HG02588 (cell line): ENCODE measurements at regions not wholly inside any gene's neighbourhood (a gene's known extent, or its start where the extent isn't known, plus 50 kb on each side); places are given as distances from the start of the nearest gene placed in this dataset.
A peak's percentile ranks its signal among the peaks of the same experiment; 100 is the strongest.
"Not testable (repeated sequence)": the region's sequence is repeated elsewhere in the genome, so short reads cannot be mapped to it uniquely, and the experiment has no call there.

Experiments used
- ATAC-seq: cut with Tn5 transposase; IDR thresholded peaks from one replicate; pipeline ENCODE4 v1.9.1; 2021; ENCODE audit warnings: mild to moderate bottlenecking, moderate library complexity; ENCODE audit not compliant: unreplicated experiment

DNA sequence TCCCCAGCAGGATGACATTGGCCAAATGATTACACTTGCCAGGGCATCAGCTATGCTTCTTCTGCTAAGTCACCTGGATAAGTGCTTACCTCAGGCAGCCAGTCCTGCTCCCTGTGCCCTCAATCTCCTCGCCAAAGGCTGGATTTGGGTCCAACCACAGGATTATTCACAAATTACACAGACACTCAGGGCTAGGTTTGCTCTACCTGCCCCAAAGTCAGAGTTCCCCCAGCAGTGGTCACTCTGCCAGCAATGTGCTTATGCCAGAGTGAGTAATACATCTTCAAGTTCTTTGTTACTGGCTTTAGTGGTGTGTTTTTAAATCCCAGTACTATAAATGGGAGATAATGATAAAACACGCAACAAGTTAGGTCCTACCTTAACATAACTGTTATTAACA, 189.7 kb upstream of the SEMA3D start:
- ATAC-seq, result no peak

- ATAC-seq, result no peak
These were observed 170.1 kb upstream of the SEMA3D start for GRCh38 chr7:85356916-85357315.

DNA sequence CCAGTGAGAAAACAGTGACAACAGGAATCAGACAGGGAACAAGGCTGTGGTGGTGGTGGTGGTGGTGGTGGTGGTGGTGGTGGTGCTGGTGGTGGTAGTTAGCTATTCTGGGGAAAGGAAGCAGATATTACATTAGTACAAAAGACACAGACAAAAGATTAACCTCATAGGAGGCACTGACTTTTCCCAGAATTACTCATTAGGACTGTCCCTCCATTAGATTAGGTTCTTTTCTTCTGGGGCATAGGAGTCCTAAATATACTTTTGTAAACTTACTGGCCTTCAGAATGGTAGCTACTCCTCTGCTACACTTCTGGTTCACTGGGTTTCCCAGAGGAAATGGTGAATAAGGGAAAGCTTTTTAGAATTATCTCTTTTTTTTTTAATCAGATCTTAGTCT, 156.6 kb upstream of the SEMA3D start:
- peak; percentile 62 for ATAC-seq

DNA sequence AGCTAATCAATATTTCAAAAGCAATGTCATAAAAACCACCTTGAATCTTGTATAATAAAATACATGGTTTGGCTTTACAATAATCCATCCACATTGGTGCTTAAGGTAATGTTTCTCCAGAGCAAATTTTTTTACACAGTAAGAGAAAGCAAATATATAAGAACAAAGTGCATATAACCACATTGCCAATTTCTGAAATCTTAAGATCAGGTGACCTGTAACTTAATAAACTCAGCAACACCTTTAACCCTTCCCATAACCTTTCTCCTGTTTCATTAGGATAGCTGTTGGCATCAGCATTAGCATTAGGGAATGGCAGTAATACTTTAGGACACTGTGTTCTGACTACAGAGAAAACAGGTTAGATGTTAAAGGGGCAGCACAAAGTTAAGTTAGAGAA, 155.9 kb upstream of the SEMA3D start:
- no peak for ATAC-seq

- no peak for ATAC-seq
These were observed 155.1 kb upstream of the SEMA3D start for GRCh38 chr7:85341973-85342372.

DNA sequence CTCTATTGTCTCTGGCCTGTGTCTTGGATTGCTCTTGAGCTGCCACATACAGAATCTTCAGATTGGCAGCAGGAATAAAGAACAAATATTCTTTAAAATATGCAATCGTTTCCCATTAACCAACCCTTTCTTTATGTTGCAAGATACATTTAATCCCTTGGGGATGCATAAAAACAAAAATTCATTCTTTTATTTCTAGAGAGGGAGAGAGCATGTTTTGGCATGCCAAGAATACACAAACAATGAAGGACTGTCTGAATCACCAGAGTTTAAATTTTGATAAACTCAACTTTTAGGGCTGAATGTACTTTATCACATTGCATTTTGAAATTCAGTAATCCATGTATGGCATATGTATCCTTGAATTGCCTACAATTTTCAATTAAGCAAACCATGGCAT, 154.3 kb upstream of the SEMA3D start:
- ATAC-seq, result no peak

DNA sequence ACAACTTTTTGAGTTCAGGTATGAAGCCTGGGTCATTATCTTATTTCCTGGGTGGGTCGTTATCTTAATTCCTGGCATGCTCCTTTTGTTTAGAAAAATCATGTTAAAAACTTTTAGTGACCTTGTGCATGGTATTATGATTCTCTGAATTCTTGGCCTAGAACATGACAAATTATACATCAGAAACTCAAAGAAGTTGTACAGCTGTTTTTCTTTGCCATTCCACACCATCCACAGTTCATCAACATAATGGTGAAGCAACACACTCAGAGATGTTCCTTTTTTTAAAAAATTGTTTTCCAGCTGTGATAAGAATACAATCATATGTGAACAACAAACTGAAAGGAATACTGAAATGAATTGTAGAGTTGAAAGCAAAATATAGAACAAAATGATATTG, 149.2 kb upstream of the SEMA3D start:
- ATAC-seq, result no peak

DNA sequence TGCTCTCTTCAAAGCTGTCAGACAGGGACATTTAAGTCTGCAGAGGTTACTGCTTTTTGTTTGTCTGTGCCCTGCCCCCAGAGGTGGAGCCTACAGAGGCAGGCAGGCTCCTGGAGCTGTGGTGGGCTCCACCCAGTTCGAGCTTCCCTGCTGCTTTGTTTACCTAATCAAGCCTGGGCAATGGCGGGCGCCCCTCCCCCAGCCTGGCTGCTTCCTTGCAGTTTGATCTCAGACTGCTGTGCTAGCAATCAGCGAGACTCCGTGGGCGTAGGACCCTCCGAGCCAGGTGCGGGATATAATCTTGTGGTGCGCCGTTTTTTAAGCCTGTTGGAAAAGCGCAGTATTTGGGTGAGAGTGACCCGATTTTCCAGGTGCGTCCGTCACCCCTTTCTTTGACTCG, 148.3 kb upstream of the SEMA3D start:
- ATAC-seq, result not testable (repeated sequence)

- ATAC-seq, result no peak
These were observed 141.7 kb upstream of the SEMA3D start for GRCh38 chr7:85328456-85328998.

- ATAC-seq, result no peak
These were observed 137.4 kb upstream of the SEMA3D start for GRCh38 chr7:85324145-85324799.

GRCh38 chr7:85322252-85322651, 135.4 kb upstream of the SEMA3D start:
- ATAC-seq, result no peak

GRCh38 chr7:85320699-85321476, 134.0 kb upstream of the SEMA3D start:
- no peak for ATAC-seq

DNA sequence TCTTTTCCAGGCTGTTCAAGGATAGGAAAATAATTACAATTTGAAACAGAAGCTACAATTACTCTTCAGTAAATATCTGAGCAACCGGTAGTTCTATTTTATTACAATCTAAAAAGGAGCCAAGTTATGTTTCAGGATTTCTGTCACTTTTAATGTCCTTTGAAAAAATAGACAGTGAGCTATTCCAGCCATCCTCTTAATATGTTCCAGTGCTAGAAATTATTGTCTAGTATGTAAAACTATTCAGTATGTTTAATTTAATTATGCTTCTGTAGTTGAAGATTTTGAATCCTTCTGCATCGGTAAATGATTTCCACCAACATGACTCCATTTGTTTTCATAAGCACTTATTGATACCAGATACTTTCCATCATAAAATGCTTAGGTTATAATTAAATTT, 129.6 kb upstream of the SEMA3D start:
- ATAC-seq, result no peak

- no peak for ATAC-seq
These were observed 123.4 kb upstream of the SEMA3D start for GRCh38 chr7:85310301-85310700.

- no peak for ATAC-seq
These were observed 119.3 kb upstream of the SEMA3D start for GRCh38 chr7:85306115-85306514.

DNA sequence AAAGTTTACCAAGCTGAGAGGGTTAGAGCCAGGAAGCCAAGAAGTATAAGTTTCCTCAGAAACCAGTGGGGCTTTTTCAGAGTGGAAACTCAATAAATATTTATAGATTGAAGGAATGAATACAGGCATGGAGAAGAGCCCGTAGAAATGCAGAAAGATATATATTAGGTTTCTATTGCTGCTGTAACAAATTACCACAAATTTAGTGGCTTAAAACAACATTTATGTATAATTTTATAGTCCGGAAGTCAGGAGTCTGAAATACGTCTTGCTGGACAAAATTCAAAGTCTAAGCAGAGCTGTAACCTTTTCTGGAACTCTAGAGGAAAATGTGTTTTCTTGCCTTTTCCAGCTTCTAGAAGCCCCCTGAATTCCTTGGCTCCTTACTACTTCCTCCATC, 107.3 kb upstream of the SEMA3D start:
- ATAC-seq, result no peak

DNA sequence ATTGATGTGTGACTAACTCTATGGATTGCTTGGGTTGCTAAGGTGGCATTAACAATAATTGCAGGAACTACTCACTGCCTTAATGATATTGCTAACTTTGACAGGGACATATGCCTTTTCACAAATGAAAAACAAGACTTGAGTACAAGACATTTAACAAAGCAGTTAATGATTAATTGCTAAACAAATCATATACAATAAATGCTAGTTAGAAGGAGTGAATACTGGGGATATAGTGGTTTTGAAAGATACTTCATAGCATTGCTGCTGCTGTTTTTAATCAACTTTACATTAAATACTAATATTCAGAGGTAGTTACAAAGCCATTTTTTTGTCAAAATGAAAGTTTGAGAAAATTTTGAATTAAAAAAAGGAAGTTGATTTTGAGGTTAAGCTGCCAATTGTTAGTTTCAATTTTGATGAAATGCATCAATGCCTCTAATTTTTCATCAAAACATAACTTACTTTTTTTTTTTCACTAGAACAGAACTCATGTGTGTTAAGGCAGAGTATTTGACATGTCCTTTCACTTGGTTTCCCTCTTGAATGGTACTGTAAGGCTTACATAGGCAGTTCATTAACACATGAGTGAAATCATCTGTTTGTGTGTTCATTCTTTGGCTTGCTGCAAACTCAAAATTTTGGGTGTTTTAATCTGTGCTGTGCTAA, 106.2 kb upstream of the SEMA3D start:
- ATAC-seq, result no peak

DNA sequence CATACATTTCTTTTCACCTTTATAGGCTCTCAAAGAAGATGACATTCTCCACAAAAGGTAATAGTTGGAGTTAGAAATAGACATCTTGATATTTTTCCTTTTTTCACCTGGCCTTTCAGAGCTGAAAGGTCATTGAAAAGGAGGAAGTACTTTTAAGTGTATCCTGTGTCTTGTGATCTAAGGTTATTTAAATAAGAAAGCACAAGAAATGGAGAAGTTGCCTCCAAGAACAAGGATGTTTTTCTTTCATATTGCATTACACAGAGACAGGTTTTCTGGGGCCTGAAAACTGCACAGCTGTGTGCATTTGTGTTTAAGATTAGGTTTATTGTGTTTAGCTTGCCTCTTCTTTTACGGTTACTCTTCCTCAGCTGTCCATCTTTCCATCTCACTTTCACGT, 103.4 kb upstream of the SEMA3D start:
- no peak for ATAC-seq

DNA sequence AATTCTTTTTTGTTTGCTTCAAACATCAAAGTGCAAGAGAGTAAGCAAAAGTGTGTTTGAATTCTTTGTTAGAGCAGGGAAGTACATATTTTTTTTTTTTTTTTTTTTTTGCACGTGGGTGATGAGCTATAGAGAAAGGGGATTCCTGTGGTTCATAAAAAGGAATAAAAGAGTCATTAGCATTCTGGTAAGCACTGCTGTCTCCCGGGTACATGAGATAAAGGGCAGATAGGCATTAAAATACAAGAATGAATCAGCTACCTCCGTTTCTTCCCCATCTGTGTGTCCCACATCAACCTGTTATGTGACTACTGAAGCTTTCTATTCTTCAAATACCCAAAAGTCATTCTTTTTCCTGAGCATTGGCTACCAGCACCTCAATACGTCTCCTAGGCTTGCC, 102.4 kb upstream of the SEMA3D start:
- no peak for ATAC-seq

DNA sequence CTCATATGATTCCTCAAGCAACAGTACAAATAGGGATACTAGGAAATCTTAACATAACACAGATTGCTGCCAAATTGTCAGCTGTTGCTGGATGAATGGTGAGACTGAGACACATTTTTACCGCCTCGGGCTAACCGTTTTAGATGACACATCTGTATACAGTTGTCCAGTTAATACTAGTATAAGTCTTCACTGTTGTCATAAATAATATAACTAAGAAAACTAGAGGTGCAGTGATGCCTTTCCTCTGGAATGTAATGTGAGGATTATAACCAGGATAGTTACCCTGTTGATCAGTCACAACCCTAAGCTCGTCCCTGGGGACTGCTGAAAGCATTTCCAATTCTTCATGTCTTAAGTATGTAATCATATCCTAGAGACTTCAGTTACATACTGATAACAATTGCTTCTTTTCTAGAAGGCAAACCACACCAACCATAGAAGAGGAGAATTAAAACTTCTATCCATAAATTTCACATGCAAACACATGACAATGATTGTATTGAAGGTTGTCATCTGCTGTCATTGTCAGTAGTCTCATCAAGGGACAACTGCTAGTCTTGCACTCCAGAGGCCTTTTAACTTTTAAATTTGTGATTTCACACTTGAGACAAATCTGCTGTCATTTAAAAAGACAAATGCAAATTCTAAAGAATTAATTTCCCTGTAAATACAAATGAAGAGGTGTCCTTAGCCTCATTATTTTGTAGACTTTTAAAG, 100.4 kb upstream of the SEMA3D start:
- no peak for ATAC-seq

DNA sequence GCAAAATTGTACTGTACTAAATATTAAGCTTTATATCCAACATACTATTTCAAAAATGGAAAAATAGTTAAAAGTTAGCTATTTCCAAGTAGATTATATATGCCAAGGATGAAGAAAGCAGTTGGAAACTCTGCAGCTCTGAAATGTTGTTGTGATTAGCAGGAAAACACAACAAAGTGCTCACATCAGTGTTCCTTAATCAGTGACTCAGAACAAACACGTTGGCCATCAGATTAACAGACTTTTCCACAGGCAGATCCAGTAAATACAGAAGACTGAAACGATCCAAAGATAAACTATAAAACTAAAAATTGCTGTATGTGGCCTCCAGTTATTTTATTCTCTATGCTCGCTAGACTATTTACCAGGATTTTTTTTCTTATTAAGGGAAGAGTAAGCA, 99.6 kb upstream of the SEMA3D start:
- ATAC-seq, result no peak
